ENCODE measurements at regions not wholly inside any gene's neighbourhood (a gene's known extent, or its start where the extent isn't known, plus 50 kb on each side); places are given as distances from the start of the nearest gene placed in this dataset.

GRCh38 chr2:216918088-216918680 is 58.3 kb upstream of the TNP1 start:
- DNase-seq (ENCODE audit: low read depth, low spot score), result peak; percentile 52

- no peak for DNase-seq (ENCODE audit: low read depth, low spot score)
Observed at GRCh38 chr2:216916956-216917650, 57.2 kb upstream of the TNP1 start.

- no peak for DNase-seq (ENCODE audit: low read depth, low spot score)
Observed at GRCh38 chr2:216915557-216916150, 55.8 kb upstream of the TNP1 start.

- no peak for DNase-seq (ENCODE audit: low read depth, low spot score)
Observed at GRCh38 chr2:216914491-216914890, 54.6 kb upstream of the TNP1 start.

GRCh38 chr2:216911886-216912285 is 52.0 kb upstream of the TNP1 start:
- DNase-seq (ENCODE audit: low read depth, low spot score), result peak; percentile 27

- no peak for DNase-seq (ENCODE audit: low read depth, low spot score)
Observed at GRCh38 chr2:216911008-216911407, 51.1 kb upstream of the TNP1 start.

GRCh38 chr2:216909541-216910210 is 49.8 kb upstream of the TNP1 start:
- DNase-seq (ENCODE audit: low read depth, low spot score), result no peak

Data from astrocyte of the hippocampus (primary cell).